Vagina (tissue), 2 donors: ENCODE measurements at regions not wholly inside any gene's neighbourhood (a gene's known extent, or its start where the extent isn't known, plus 50 kb on each side); places are given as distances from the start of the nearest gene placed in this dataset.

Source experiments
- DNase-seq, 2 donors: peaks; one replicate each; pipeline ENCODE4 v3.0.0-alpha.2; 2017; ENCODE audit errors: extremely low spot score in 2 of 2
- H3K27ac ChIP-seq: fragments of 200-600 bp; sonication (generic); one replicate; pipeline ENCODE4 v1.5.1; 2019
- H3K27me3 ChIP-seq: fragments of 200-600 bp; sonication (generic); one replicate; pipeline ENCODE4 v1.5.1; 2019
- H3K36me3 ChIP-seq, 2 donors: fragments of 200-600 bp; sonication (generic); one replicate each; pipeline ENCODE4 v1.5.1; 2017 to 2019
- H3K4me1 ChIP-seq: fragments of 200-600 bp; sonication (generic); one replicate; pipeline ENCODE4 v1.5.1; 2019
- H3K4me3 ChIP-seq, 2 donors: fragments of 200-600 bp; sonication (generic); 1 replicate in 1 of 2; 2 replicates in 1 of 2; pipeline ENCODE4 v1.5.1; 2016 to 2019
- H3K9me3 ChIP-seq: fragments of 200-600 bp; sonication (generic); one replicate; pipeline ENCODE4 v1.5.1; 2019
- POLR2A ChIP-seq, 2 donors: fragments of 450-650 bp; IDR thresholded peaks; one replicate each; pipeline ENCODE4 v1.6.1; 2017; ENCODE audit warnings: antibody characterized with exemption in 2 of 2, mild to moderate bottlenecking in 2 of 2, moderate library complexity in 2 of 2
- POLR2AphosphoS5 ChIP-seq, 2 donors: sonication (generic); formaldehyde crosslinking; IDR thresholded peaks; one replicate each; pipeline ENCODE4 v1.9.0; 2017; ENCODE audit warnings: antibody characterized with exemption in 2 of 2, mild to moderate bottlenecking in 2 of 2, low read depth in 1 of 2; ENCODE audit not compliant: insufficient read depth in 1 of 2
- intact Hi-C: fragments of 100-400 bp; cut with DNase I; formaldehyde crosslinking; loops from one replicate; pipeline ENCODE4 v1.15.1; 2023
- TF ChIP-seq, protein P1 (sequence below), 3 experiments: fragments of 450-650 bp in 2 of 3; fragments of 200-600 bp in 1 of 3; sonication (generic) in 1 of 3; IDR thresholded peaks; one replicate each; pipeline ENCODE4 v1.5.1; 2017 to 2019; ENCODE audit warnings: antibody characterized with exemption in 3 of 3, mild to moderate bottlenecking in 2 of 3, moderate library complexity in 2 of 3

DNA sequence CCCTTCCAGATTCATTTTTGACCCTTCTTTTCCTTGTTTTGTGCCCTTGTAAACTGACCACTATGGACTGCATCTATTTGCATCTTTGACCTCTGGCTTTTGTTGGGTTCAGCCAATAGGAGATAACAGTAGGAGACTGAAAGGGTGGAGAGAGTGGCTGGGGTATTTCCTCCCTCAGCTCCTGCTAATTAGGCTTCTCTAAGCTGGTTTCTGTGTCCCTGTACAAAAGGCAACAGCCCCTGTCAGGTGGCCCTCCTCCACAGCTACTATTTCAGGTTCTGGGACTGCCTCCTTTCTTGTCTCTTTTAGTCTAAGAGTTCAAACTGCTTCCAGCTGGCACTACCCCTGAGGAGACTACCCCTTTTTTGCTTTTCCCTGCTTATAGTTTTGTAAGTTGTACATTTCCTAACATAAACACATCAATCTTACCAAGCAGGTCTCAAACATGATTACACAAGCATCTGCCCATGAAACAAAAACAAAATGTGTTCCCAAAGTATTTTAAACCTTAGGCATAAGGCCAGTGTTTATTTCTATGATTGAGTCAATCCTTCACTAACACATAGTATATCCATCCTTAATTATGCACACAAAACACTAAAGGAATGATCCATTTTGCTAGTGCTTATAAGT is 262.0 kb upstream of the TRPM3 start:
- H3K36me3 ChIP-seq = no peaks in the 10 kb centered on the region
- no peaks in the 10 kb centered on the region for H3K27me3 ChIP-seq
- intact Hi-C loops = no loop called here
- DNase-seq = no peak
- H3K4me3 ChIP-seq = no peak overlapping the region
- H3K27ac ChIP-seq = no peak overlapping the region
- no peaks in the 10 kb centered on the region for H3K9me3 ChIP-seq
- H3K4me1 ChIP-seq = no peaks in the 10 kb centered on the region
- TF ChIP-seq POLR2AphosphoS5 (IDR thresholded peaks at IDR 0.05; ENCODE audit: insufficient read depth in 1 of 2, low read depth in 1 of 2) (no peak), POLR2A (IDR thresholded peaks at IDR 0.05) (no peak)
- TF ChIP-seq, protein P1, sequence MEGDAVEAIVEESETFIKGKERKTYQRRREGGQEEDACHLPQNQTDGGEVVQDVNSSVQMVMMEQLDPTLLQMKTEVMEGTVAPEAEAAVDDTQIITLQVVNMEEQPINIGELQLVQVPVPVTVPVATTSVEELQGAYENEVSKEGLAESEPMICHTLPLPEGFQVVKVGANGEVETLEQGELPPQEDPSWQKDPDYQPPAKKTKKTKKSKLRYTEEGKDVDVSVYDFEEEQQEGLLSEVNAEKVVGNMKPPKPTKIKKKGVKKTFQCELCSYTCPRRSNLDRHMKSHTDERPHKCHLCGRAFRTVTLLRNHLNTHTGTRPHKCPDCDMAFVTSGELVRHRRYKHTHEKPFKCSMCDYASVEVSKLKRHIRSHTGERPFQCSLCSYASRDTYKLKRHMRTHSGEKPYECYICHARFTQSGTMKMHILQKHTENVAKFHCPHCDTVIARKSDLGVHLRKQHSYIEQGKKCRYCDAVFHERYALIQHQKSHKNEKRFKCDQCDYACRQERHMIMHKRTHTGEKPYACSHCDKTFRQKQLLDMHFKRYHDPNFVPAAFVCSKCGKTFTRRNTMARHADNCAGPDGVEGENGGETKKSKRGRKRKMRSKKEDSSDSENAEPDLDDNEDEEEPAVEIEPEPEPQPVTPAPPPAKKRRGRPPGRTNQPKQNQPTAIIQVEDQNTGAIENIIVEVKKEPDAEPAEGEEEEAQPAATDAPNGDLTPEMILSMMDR (IDR thresholded peaks at IDR 0.05) = no peak

DNA sequence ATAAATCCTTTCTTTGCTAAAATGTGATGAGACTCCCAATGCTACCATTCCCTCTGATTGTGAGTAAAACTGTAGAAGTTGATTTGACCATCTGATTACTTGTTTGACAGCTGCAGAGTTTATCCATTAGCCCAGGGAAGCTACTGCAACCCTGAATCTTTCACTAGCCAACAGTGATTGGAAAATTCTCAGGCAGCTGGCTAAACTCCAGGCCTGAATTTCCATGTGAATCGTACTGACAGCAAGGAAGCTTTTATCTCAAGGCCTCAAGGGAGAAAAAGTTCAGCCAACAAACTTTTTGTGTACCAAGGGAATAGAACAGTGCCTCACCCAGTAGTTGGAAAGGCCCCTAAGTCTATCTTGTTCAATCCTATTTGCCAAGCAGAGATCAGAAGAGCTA is 246.7 kb upstream of the TRPM3 start:
- Histone ChIP-seq H3K4me3 (no peak overlapping the region), H3K4me1 (peaks cover 19% of the 10 kb centered on the region), H3K9me3 (no peaks in the 10 kb centered on the region), H3K27ac (no peak overlapping the region), H3K27me3 (no peaks in the 10 kb centered on the region), H3K36me3 (no peaks in the 10 kb centered on the region)
- TF ChIP-seq POLR2A (IDR thresholded peaks at IDR 0.05) = no peak
- no peak for TF ChIP-seq POLR2AphosphoS5 (IDR thresholded peaks at IDR 0.05; ENCODE audit: insufficient read depth in 1 of 2, low read depth in 1 of 2)
- TF ChIP-seq, protein P1 (IDR thresholded peaks at IDR 0.05) = no peak
- no peak for DNase-seq
- intact Hi-C loops = no loop called here

DNA sequence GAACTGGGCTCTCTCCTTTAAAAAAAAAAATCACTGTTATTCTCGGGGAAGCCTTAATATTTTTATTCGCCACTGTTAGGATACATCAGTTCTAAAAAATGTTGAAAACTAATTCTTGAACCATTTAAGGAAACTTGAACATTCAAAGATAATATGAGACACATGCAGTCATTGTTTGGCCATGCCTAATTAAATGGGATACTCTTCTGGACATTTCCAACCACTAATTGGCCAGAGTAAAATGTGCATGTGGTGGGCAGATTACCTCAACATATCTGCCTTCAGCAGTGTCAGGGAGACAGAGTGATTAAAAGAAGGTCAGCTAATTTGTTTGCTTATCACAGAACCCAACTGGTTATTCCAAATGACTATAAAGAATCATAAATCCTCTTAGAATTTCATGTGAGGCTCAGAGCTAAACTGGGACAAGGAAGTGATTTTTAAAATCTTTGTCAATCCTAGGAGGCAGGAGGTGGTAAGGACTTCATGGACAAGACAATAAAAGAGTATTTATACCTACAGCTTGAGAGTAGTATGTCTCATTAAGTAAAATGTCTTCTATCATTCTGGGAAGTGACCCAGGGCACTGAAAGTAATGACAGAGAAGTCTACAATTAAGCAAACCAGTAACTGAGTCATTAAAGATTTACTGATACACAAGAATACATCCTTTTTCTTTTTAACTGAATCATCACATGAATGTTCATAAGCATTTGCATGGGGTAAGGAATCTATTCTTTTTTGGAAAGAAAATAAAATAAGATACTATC is 242.9 kb upstream of the TRPM3 start:
- H3K27ac ChIP-seq = no peak overlapping the region
- intact Hi-C loops = no loop called here
- H3K9me3 ChIP-seq = no peaks in the 10 kb centered on the region
- TF ChIP-seq, protein P1 (IDR thresholded peaks at IDR 0.05) = no peak
- TF ChIP-seq POLR2AphosphoS5 (IDR thresholded peaks at IDR 0.05; ENCODE audit: insufficient read depth in 1 of 2, low read depth in 1 of 2) (peak in 1 of 2 donors; percentile 25), POLR2A (IDR thresholded peaks at IDR 0.05) (no peak)
- no peak overlapping the region for H3K4me3 ChIP-seq
- no peaks in the 10 kb centered on the region for H3K36me3 ChIP-seq
- DNase-seq = no peak
- H3K4me1 ChIP-seq = peaks cover 25% of the 10 kb centered on the region
- H3K27me3 ChIP-seq = no peaks in the 10 kb centered on the region

DNA sequence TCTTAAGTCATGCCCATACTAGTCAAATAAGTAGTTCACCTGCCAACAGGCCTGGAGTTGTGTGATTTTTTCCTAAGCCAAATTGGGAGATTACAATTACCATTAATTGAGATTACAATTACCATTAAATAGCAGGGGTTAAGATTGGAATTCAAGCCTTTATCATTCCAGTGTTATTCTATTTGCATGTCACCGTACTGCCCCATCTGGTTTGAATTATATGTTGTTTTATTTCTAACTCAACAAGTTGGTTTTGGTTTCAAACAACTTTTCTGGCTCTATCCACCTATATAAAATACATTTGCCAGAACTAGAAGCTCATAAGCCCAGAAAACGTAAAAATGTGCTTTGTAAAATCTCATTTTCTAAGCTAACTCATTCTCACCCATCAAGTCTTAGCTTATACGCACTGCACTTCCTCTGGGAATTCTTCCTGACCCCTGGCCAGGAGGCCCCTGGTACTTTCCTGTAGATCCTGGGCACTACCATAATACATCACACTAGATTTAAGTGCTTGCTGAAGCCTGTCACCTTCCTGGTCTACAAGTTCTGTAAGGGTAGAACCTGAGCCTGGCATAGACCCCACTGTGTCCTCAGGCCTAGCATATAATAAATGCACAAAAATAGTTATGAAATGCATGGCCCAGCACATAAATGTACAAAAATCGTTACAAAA is 242.0 kb upstream of the TRPM3 start:
- no peak for TF ChIP-seq POLR2AphosphoS5 (IDR thresholded peaks at IDR 0.05; ENCODE audit: insufficient read depth in 1 of 2, low read depth in 1 of 2)
- TF ChIP-seq, protein P1 (IDR thresholded peaks at IDR 0.05) = no peak
- no peak for TF ChIP-seq POLR2A (IDR thresholded peaks at IDR 0.05)
- Histone ChIP-seq H3K4me1 (peaks cover 25% of the 10 kb centered on the region), H3K9me3 (no peaks in the 10 kb centered on the region), H3K36me3 (no peaks in the 10 kb centered on the region), H3K27ac (no peak overlapping the region), H3K4me3 (no peak overlapping the region), H3K27me3 (no peaks in the 10 kb centered on the region)
- no peak for DNase-seq
- intact Hi-C loops = no loop called here
